ENCODE measurements at regions not wholly inside any gene's neighbourhood (a gene's known extent, or its start where the extent isn't known, plus 50 kb on each side); places are given as distances from the start of the nearest gene placed in this dataset.

GRCh38 chr12:18905134-18905533 is 167.2 kb downstream of the CAPZA3 start:
- DNase-seq: no peak

- no peak for DNase-seq
These were observed 168.5 kb downstream of the CAPZA3 start for GRCh38 chr12:18906395-18906794.

- DNase-seq: no peak
These were observed 169.2 kb downstream of the CAPZA3 start for GRCh38 chr12:18907127-18907526.

DNA sequence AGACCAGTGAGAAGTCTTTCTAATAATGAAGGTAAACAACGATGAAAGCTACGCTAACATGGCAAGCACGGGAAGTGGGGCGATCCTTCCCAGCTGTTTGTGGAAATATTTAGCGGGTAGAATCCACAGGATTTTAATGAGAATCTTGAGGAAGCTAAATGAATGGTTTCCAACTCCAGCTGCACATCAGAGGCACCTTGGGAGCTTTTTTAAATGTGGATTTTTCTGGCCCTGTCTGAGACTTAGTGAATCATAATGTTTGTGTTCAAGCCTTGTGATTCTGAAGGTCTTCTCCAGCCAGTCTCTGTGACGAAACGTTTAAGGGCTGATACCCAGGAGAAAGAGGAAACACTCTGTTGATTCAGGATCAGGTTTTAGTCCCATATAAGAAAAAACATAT is 169.8 kb downstream of the CAPZA3 start:
- DNase-seq: no peak

DNA sequence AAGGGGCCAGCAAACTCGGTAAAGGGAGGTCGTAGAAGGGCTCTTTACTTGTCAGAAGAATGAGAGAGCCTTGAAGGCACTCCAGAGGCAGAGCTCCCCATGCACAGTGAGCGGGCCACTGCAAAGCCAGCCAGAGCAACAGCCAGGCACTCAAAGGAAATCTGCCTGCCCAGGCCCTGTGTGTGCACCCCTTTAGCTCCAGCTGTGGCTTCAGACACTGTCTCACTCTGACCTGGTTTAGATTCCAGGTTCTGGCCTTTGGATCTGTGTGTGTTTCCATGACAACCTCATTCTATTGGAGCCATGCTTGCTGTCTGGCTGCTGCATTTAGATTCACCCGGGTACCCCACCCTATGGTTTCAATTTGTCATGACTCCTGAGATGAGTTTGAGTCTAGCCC is 170.3 kb downstream of the CAPZA3 start:
- no peak for DNase-seq

DNA sequence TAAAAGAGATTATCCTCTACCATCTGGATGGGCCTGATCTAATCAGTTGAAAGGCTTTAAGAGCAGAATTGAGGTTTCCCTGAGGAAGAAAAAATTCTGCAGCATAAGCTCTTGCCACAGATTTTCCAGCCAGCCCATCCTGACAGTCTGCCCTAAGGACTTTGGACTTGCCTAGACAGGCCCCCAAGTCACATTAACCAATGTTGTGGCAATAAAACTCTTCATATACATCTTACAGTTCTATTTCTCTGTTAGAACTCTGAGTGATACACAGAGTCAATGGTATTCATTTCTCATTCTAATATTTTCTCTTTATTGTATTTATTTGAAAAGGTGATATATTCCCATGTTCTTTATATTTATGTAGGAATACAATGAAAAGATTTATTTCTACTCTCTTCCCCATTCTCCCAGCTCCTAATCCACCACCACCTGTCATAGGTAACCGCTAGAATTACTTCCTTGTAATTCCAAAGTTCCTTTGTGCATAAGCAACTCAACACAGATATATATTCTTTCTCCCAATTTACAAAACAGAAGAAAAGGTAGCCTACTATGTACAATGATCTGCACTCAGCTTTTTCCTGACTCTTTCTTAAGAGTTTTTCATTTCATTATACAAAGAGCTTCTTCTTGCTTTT is 182.1 kb downstream of the CAPZA3 start:
- no peak for DNase-seq

GRCh38 chr12:18922851-18923250 is 184.9 kb downstream of the CAPZA3 start:
- no peak for DNase-seq

GRCh38 chr12:18923721-18924120 is 185.8 kb downstream of the CAPZA3 start:
- no peak for DNase-seq

DNA sequence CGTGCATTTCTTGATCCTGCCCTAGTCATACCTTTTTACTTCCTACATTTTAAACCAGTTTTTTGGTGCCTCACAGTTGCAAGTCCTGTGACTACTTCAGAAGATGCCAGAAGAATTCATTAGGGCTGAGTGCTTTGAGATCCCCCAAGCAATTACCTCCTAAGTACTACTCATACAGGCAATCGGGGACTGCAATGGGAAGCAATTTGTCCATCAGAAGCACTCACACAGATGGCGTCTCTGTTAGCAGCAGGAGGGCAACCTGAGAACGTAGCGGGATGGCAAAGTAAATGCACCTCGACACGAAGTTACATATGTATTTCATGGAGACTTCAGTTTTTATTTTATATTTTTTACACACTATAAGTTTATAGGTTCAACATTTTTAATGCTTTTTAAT is 188.3 kb downstream of the CAPZA3 start:
- DNase-seq: no peak

DNA sequence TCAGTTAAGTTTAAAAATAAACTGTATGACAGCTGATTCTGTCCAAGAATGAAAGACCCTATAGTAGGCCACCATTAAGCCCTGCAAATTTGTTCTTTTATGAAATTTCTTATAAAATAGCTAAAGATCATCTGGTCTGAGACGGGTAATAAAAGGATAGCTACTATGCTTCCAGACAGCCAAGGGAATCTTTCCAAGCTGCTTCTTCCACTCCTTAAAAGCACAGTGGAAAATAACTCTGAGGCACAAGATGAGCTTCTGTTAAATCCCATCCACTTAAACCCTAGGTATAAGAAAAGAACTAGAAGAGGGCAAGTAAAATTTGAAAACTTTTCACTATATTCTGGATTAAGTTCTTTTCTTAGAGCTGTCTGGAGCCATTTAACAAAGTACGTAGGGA is 194.3 kb downstream of the CAPZA3 start:
- no peak for DNase-seq

DNA sequence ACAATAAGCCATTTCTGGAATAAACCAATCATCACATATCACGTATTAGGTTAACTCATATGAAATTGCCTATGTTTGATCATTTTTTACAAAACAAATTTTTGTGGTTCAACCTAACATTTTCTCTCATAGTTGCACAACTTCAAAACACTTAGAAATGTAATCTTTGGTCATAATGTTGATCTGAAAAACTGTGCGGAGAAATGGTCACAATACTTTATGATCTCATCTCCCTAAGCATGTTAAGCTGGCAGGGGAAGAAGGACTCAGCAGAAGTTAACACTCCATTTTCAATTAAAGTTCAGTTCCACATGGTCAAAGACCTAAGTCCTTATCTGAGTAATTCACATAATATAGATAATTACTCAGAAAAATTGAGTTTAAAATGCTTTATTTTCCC is 194.8 kb downstream of the CAPZA3 start:
- no peak for DNase-seq

GRCh38 chr12:18935371-18935965 is 194.1 kb upstream of the PLEKHA5 start:
- no peak for DNase-seq

- DNase-seq: no peak
These were observed 190.5 kb upstream of the PLEKHA5 start for GRCh38 chr12:18939051-18939450.

DNA sequence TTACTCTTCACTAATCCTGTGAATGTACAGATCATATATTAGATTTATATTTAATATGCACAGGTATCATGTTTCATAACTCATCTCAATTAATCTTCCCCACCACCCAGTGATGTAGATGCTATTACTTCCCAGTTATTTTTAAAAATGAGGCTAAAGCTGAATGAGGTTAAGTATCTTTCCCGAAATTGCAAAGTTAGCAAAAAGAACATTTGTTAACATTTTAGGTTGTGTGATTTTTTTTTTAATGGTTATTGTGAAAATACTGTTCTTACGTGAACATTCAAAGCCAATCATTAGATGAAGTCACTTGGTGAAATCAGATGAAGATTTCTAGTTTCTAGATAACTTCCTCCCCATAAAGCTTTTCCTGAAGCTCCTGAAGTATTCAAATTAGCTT is 186.9 kb upstream of the PLEKHA5 start:
- no peak for DNase-seq

GRCh38 chr12:18943200-18943599 is 186.3 kb upstream of the PLEKHA5 start:
- DNase-seq: no peak

DNA sequence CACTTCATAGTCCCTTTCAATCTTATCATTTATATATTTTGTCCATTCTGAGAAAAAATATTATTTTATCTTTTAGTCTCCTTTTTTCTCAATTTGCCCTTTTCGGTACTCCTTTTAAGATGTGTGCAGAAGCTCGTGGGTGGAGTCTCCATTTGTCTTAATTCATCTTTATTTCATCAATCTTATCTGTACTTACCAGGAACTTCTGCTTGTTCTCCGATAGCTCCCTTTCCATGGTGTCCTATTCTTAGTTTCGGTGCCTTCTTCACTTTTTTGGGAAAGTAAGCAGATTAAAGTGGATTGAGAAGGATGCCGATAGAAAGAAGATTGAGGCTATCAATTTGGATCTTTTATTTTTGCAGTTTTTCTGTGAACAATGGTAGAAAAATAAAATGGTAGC is 183.4 kb upstream of the PLEKHA5 start:
- DNase-seq: no peak

GRCh38 chr12:18951218-18951617 is 178.3 kb upstream of the PLEKHA5 start:
- no peak for DNase-seq

GRCh38 chr12:18953505-18953904 is 176.0 kb upstream of the PLEKHA5 start:
- DNase-seq: no peak

- DNase-seq: no peak
These were observed 173.9 kb upstream of the PLEKHA5 start for GRCh38 chr12:18955594-18955993.

DNA sequence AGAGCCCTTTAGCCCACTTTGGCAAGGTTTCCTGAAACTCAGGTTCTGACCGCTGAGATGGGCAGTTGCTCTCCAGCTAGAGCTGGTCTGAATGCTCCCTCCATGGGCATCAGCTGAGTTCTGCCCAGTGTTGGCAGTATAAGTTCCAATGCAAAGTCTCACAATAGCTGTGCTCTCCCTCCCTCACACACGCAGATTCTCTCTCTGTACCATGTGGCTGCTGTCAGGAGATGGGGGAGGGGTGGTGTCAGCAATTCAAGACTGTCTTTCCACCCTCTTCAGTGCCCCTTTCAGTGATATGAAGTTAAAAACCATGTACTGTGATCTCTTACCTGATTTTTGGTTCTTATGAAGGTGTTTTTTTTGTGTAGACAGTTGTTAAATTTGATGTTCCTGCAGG is 164.3 kb upstream of the PLEKHA5 start:
- DNase-seq: no peak

DNA sequence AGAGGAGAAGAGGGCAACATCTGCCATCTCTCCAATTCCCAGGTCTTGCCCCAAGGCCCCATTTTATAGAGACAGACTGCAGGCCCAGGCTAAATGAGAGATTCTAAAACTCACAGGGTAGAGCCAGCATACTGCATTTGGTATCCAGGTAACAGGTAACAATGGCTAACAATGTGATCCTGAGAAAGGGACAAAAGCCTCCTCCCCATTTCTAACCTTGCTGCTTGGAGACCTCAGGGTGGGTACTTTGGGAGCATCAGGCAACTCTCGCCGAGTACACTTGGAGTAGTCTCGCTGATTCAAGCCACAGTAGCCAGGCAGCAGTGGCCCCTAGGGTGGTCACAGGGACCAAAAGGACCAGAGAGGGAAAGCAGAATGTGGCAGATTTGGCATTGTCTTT is 162.6 kb upstream of the PLEKHA5 start:
- no peak for DNase-seq

DNA sequence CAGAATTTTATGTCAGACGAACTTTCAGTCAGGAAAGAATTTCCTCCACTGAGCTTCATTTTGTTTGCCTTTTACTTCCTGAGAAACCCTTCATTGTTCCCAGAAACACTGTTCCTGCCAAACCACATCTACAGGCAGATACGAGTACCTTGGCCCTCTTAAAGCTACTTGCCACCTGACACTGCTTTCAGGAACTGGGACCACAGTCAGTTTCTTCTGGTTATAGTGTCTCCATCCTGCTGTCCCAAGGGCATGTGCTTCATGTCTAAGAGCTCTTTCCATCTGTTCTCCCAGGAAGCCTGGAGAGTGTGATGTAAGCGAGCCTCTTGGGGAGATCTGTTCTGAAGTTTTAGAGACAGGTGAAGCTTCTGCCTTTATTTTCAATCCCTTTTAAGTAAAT is 161.7 kb upstream of the PLEKHA5 start:
- DNase-seq: no peak

GRCh38 chr12:18969512-18969911 is 160.0 kb upstream of the PLEKHA5 start:
- no peak for DNase-seq

- DNase-seq: no peak
These were observed 158.9 kb upstream of the PLEKHA5 start for GRCh38 chr12:18970603-18971002.

GRCh38 chr12:18971932-18972331 is 157.6 kb upstream of the PLEKHA5 start:
- DNase-seq: no peak

Measured in COR-L47 (cell line).